OCI-LY7 (cell line): ENCODE measurements at regions not wholly inside any gene's neighbourhood (a gene's known extent, or its start where the extent isn't known, plus 50 kb on each side); places are given as distances from the start of the nearest gene placed in this dataset.

Source experiments
- BruUV-seq: library from RNA; stranded (reverse); fragments of 400-500 nt; replicated peaks from 2 replicates; lab custom pipeline; 2021; lab: Mats Ljungman, UMichigan
- CTCF ChIA-PET: fragments of 300-600 bp; sonication (Branson Sonifier 250); formaldehyde crosslinking; loops from one replicate; lab custom pipeline; 2022; ENCODE audit warnings: antibody characterized with exemption; ENCODE audit not compliant: unreplicated experiment; lab: Charles Lee
- POLR2A ChIA-PET: fragments of 300-600 bp; sonication (Branson Sonifier 250); formaldehyde crosslinking; loops from one replicate; lab custom pipeline; 2022; ENCODE audit warnings: antibody characterized with exemption; lab: Charles Lee
- DNase-seq: peaks from one replicate; pipeline ENCODE4 v3.0.0-alpha.2; 2015; ENCODE audit warnings: low spot score
- H2AFZ ChIP-seq: fragments of 200-600 bp; sonication (generic), shearing (Covaris generic); 2 replicates; pipeline ENCODE4 v1.6.1; 2014; ENCODE audit warnings: mild to moderate bottlenecking, antibody characterized with exemption, low read length, moderate library complexity
- H3K27ac ChIP-seq: fragments of 200-600 bp; sonication (generic); 2 replicates; pipeline ENCODE4 v1.5.1; 2014; ENCODE audit warnings: mixed run types, low read depth, mild to moderate bottlenecking, moderate library complexity, low read length, inconsistent platforms; ENCODE audit not compliant: poor library complexity, severe bottlenecking
- H3K36me3 ChIP-seq: fragments of 200-600 bp; sonication (generic); 2 replicates; pipeline ENCODE4 v1.6.1; 2014; ENCODE audit warnings: mild to moderate bottlenecking, antibody characterized with exemption, low read length, moderate library complexity, mixed read lengths; ENCODE audit not compliant: insufficient read depth
- H3K4me1 ChIP-seq: fragments of 200-600 bp; sonication (generic); 2 replicates; pipeline ENCODE4 v1.5.1; 2014; ENCODE audit warnings: mild to moderate bottlenecking, low read length; ENCODE audit not compliant: insufficient read depth, poor library complexity, severe bottlenecking
- H3K4me2 ChIP-seq: fragments of 200-600 bp; sonication (generic); 2 replicates; pipeline ENCODE4 v1.6.1; 2014; ENCODE audit warnings: mild to moderate bottlenecking, low read length
- H3K4me3 ChIP-seq: fragments of 200-600 bp; sonication (generic); 2 replicates; pipeline ENCODE4 v1.5.1; 2014; ENCODE audit warnings: mild to moderate bottlenecking, low read depth, low read length; ENCODE audit not compliant: poor library complexity, severe bottlenecking
- H3K79me2 ChIP-seq: fragments of 200-600 bp; sonication (generic); 2 replicates; pipeline ENCODE4 v1.6.1; 2016; ENCODE audit warnings: low read depth, mild to moderate bottlenecking, low read length, moderate library complexity, mixed read lengths; ENCODE audit not compliant: insufficient read depth
- H3K9me2 ChIP-seq: fragments of 200-600 bp; sonication (generic); 2 replicates; pipeline ENCODE4 v1.6.1; 2016; ENCODE audit warnings: mild to moderate bottlenecking, low read length, mixed read lengths; ENCODE audit not compliant: insufficient read depth
- H3K9me3 ChIP-seq: fragments of 200-600 bp; sonication (generic); 2 replicates; pipeline ENCODE4 v1.6.1; 2014; ENCODE audit warnings: mild to moderate bottlenecking, mixed run types, low read length, mixed read lengths
- H4K20me1 ChIP-seq: fragments of 200-600 bp; sonication (generic); 2 replicates; pipeline ENCODE4 v1.6.1; 2014; ENCODE audit warnings: mild to moderate bottlenecking, antibody characterized with exemption, low read length, moderate library complexity, mixed read lengths; ENCODE audit not compliant: insufficient read depth
- EZH2phosphoT487 ChIP-seq: fragments of 200-600 bp; sonication (generic); IDR thresholded peaks from 2 replicates; pipeline ENCODE4 v1.6.1; 2018; ENCODE audit warnings: low read depth, borderline replicate concordance, mild to moderate bottlenecking, mixed run types, antibody characterized with exemption, low read length, moderate library complexity, mixed read lengths
- intact Hi-C: fragments of 100-400 bp; cut with micrococcal nuclease; formaldehyde crosslinking; loops from one replicate; pipeline ENCODE4 v1.10.0; 2022; ENCODE audit not compliant: unreplicated experiment
- TF ChIP-seq, protein P1 (sequence below): fragments of 200-600 bp; sonication (generic); conservative IDR thresholded peaks from 2 replicates; pipeline ENCODE4 v1.5.1; 2014; ENCODE audit warnings: mild to moderate bottlenecking, antibody characterized with exemption, low read length, moderate library complexity, mixed read lengths

DNA sequence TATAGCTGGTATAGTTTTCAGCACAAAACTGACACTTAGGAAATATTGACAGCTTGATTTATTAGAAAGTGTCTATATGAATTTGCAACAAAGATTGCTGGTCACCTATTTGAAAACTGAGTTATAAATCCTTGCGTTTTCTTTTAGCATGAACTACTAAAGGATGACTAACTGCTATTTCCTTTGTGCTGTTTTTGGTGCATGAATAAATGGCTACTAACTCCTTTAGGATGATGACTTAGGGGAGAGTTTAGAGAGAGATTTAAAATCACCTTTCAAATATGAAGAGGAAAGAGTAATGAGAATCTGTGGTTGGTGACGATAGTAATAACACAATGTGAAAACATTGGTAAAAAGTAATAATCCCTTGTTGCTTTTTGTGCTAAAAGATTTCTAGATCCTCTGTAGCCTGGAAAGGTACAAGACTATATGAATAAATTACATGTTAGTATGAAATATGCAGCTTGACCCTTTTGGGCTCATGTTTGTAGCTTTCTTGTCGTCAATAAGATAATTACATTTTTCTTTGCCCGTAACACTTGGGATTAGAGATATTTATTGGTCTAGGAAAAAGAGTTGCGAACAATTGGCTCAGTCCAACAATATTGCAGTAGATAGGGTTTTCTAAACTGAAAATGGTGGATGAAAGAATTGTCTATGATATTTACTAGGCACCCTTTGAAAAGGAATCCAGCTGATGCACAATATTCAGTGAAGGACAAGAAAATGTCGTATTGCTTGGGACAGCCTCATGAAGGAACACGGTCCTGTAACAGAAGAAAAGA lies 453.0 kb downstream of the ADAMTS20 start:
- no peak overlapping the region for H2AFZ ChIP-seq
- no peaks in the 10 kb centered on the region for H3K9me3 ChIP-seq
- no peaks in the 10 kb centered on the region for H3K4me1 ChIP-seq
- ChIA-PET CTCF (no interaction called here), POLR2A (interaction anchor here (0.6 to 1.5 kb wide), 3 partner anchors 10 to 50 kb away, joined by 3 read pairs; no protein-coding TSS in a partner anchor)
- no peaks in the 10 kb centered on the region for H3K9me2 ChIP-seq
- no peak overlapping the region for H3K4me2 ChIP-seq
- TF ChIP-seq EZH2phosphoT487: no peak
- TF ChIP-seq, protein P1, sequence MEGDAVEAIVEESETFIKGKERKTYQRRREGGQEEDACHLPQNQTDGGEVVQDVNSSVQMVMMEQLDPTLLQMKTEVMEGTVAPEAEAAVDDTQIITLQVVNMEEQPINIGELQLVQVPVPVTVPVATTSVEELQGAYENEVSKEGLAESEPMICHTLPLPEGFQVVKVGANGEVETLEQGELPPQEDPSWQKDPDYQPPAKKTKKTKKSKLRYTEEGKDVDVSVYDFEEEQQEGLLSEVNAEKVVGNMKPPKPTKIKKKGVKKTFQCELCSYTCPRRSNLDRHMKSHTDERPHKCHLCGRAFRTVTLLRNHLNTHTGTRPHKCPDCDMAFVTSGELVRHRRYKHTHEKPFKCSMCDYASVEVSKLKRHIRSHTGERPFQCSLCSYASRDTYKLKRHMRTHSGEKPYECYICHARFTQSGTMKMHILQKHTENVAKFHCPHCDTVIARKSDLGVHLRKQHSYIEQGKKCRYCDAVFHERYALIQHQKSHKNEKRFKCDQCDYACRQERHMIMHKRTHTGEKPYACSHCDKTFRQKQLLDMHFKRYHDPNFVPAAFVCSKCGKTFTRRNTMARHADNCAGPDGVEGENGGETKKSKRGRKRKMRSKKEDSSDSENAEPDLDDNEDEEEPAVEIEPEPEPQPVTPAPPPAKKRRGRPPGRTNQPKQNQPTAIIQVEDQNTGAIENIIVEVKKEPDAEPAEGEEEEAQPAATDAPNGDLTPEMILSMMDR: no peak
- no peak for DNase-seq
- no peak overlapping the region for H3K27ac ChIP-seq
- BruUV-seq: no TSS peak
- no peak overlapping the region for H3K4me3 ChIP-seq
- intact Hi-C loops: no loop called here
- no peaks in the 10 kb centered on the region for H3K79me2 ChIP-seq
- no peaks in the 10 kb centered on the region for H4K20me1 ChIP-seq
- H3K36me3 ChIP-seq: no peaks in the 10 kb centered on the region

DNA sequence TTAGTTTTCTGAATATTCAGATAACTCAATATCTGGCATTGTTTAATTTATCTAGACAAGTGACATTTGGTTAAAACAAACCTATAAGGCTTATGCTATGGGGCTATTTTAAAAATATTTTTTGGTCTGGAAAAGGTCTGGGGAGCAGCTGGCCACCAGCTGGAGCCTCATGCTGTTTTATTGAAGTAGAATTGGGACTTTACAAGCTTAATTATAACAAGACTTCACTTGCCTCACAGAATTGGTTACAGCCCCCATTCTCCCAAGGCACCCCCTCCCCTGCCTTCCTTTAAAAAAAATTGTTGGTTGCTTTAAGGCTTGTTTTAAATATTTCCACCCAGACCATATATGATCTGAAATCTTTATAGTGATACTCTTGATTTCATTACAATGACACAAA lies 453.9 kb downstream of the ADAMTS20 start:
- Histone ChIP-seq H3K9me3 (no peaks in the 10 kb centered on the region), H3K36me3 (no peaks in the 10 kb centered on the region), H3K9me2 (no peaks in the 10 kb centered on the region), H2AFZ (no peak overlapping the region), H3K79me2 (no peaks in the 10 kb centered on the region), H3K27ac (no peak overlapping the region), H4K20me1 (no peaks in the 10 kb centered on the region), H3K4me1 (no peaks in the 10 kb centered on the region), H3K4me2 (no peak overlapping the region), H3K4me3 (no peak overlapping the region)
- TF ChIP-seq EZH2phosphoT487: no peak
- TF ChIP-seq, protein P1: no peak
- ChIA-PET POLR2A (interaction anchor here (1.2 to 1.5 kb wide), 2 partner anchors 9 to 17 kb away, joined by 3 read pairs; no protein-coding TSS in a partner anchor), CTCF (no interaction called here)
- BruUV-seq: no TSS peak
- DNase-seq: no peak
- intact Hi-C loops: no loop called here

DNA sequence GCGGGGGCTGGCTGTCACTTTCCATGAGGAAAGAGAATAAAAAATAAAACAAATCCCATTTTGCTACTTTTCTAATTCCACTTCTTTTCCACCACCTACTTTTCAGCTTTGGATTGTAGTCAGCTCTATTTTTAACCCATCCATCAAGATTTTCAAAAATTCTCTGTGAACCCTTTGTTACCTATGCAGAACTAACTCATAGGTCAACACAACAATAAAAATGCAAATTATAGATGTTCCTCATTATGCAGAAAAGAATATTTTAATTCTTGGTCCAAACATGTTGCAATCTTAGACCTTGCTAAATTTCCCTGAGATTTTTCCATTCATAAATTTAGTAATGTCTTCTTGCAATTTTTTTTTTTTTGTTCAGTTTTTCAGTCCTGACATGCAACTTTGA lies 454.5 kb downstream of the ADAMTS20 start:
- CTCF ChIA-PET: no interaction called here
- no peaks in the 10 kb centered on the region for H3K36me3 ChIP-seq
- intact Hi-C loops: no loop called here

More for the DNA sequence above, 454.5 kb downstream of the ADAMTS20 start:
- Histone ChIP-seq H3K4me2 (no peak overlapping the region), H3K4me1 (no peaks in the 10 kb centered on the region), H2AFZ (no peak overlapping the region), H3K9me2 (no peaks in the 10 kb centered on the region), H3K4me3 (no peak overlapping the region), H4K20me1 (no peaks in the 10 kb centered on the region), H3K27ac (no peak overlapping the region), H3K9me3 (no peaks in the 10 kb centered on the region), H3K79me2 (no peaks in the 10 kb centered on the region)
- POLR2A ChIA-PET: interaction anchor here (1.5 kb wide), 1 partner anchor 18 kb away, joined by 3 read pairs; no protein-coding TSS in a partner anchor
- TF ChIP-seq, protein P1: no peak
- TF ChIP-seq EZH2phosphoT487: no peak
- no peak for DNase-seq
- BruUV-seq: no TSS peak
